ENCODE measurements at regions not wholly inside any gene's neighbourhood (a gene's known extent, or its start where the extent isn't known, plus 50 kb on each side); places are given as distances from the start of the nearest gene placed in this dataset.
A peak's percentile ranks its signal among the peaks of the same experiment; 100 is the strongest.

DNA sequence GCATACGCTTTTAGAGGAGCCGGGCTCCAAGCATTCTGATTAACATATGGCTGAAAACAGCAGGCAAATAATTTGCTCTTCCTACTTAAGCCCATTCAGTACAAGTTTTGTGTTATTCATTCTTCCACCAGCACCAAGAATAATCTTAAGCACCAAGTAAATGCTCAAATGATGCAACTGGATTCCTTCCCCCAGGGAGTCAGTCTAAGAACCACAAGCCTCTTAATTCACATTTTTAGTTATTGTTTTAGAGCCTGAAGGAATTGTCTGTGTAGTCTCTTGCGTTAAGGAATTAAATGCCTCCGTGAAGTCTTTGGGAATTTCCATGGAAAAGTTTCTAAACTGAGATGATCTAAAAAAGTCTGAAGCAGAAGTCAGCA, 61.5 kb upstream of the MAGEB2 start:
- Histone ChIP-seq H3K4me2 (no peak overlapping the region), H3K4me1 (no peaks in the 10 kb centered on the region), H3K27me3 (no peaks in the 10 kb centered on the region), H3K36me3 (no peaks in the 10 kb centered on the region), H3K9ac (no peak overlapping the region), H3K4me3 (no peak overlapping the region), H4K20me1 (no peaks in the 10 kb centered on the region), H3K9me3 (replicated peaks in 1 of 11) (peaks cover 0 to 7% (median 0%) of the 10 kb centered on the region in 11 experiments; a peak in 7 of 22 replicates), H3K27ac (no peak overlapping the region)
- TF ChIP-seq Cebpa-rat (IDR thresholded peaks at IDR 0.05): no peak

- no peak overlapping the region for H3K9ac ChIP-seq
- no peak overlapping the region for H3K27ac ChIP-seq
- no peaks in the 10 kb centered on the region for H4K20me1 ChIP-seq
- TF ChIP-seq Cebpa-rat (IDR thresholded peaks at IDR 0.05): no peak
- no peak overlapping the region for H3K4me2 ChIP-seq
- H3K36me3 ChIP-seq: no peaks in the 10 kb centered on the region
- peaks cover 0 to 4% (median 0%) of the 10 kb centered on the region in 10 experiments; a peak in 3 of 20 replicates for H3K4me1 ChIP-seq
- H3K27me3 ChIP-seq: no peaks in the 10 kb centered on the region
- peaks cover 0 to 21% (median 8%) of the 10 kb centered on the region in 11 experiments; a peak in 12 of 22 replicates for H3K9me3 ChIP-seq (replicated peaks in 1 of 11)
- H3K4me3 ChIP-seq: no peak overlapping the region
These were observed 59.4 kb upstream of the MAGEB2 start for GRCh38 chrX:30156009-30156408.

DNA sequence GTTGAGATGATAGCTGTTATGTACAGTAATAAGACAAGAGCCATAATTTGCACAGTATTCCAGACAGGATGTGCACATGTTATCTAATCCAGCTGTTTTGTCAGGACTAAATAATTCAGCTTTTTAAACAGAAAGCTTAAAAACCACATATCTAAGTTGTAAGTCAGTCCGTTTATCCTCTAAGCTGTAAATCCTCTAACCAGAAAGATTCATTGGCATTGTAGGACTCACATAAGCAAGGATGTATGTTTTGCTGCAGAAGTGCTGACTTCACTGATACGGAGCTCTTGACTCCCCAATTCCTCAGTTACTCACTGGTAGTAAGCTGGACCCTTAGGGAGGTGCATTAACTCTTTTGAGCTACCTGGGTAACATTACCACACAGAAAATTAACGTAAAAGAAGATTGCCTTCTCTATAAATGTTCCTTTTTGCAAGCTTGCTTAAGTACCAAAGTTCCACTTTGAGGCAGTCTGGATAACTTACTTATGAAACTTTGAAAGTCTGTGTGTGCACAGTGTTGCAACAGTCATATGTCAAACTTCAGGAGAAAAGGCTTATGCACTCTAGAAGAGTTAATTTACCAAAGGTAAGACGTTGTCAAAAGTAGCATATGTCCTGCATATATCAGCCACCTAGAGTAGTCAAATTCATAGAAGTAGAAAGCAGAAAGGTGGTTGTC, 58.3 kb upstream of the MAGEB2 start:
- Histone ChIP-seq H3K27me3 (no peaks in the 10 kb centered on the region), H3K36me3 (no peaks in the 10 kb centered on the region), H3K9ac (no peak overlapping the region), H3K27ac (no peak overlapping the region), H3K4me3 (no peak overlapping the region), H4K20me1 (no peaks in the 10 kb centered on the region), H3K9me3 (replicated peaks in 1 of 11) (peaks cover 0 to 21% (median 8%) of the 10 kb centered on the region in 11 experiments; a peak in 12 of 22 replicates), H3K4me1 (peaks cover 0 to 11% (median 0%) of the 10 kb centered on the region in 10 experiments; a peak in 5 of 20 replicates), H3K4me2 (no peak overlapping the region)
- no peak for TF ChIP-seq Cebpa-rat (IDR thresholded peaks at IDR 0.05)

- H3K27ac ChIP-seq: no peak overlapping the region
- H3K4me2 ChIP-seq: peak overlapping the region in 2 of 11 experiments; percentile 15 to 30; a peak in 2 of 22 replicates
- no peak for TF ChIP-seq Cebpa-rat (IDR thresholded peaks at IDR 0.05)
- peaks cover 0 to 11% (median 0%) of the 10 kb centered on the region in 10 experiments; a peak in 5 of 20 replicates for H3K4me1 ChIP-seq
- H4K20me1 ChIP-seq: no peaks in the 10 kb centered on the region
- H3K27me3 ChIP-seq: no peaks in the 10 kb centered on the region
- H3K4me3 ChIP-seq: no peak overlapping the region
- no peak overlapping the region for H3K9ac ChIP-seq
- H3K9me3 ChIP-seq (replicated peaks in 1 of 11): peaks cover 0 to 21% (median 8%) of the 10 kb centered on the region in 11 experiments; a peak in 12 of 22 replicates
- H3K36me3 ChIP-seq: no peaks in the 10 kb centered on the region
These were observed 54.3 kb upstream of the MAGEB2 start for GRCh38 chrX:30161043-30161442.

All from BLaER1 treated with 17β-estradiol and CSF1 and Interleukin-3, amounts not matched to agents 10 nM and 100 nM (cell line).